GM06990 (cell line): ENCODE measurements at regions not wholly inside any gene's neighbourhood (a gene's known extent, or its start where the extent isn't known, plus 50 kb on each side); places are given as distances from the start of the nearest gene placed in this dataset.

Source experiments
- DNase-seq: peaks from one replicate; pipeline ENCODE4 v3.0.0-alpha.2; 2011; ENCODE audit not compliant: insufficient read length; ENCODE audit errors: extremely low read depth
- H3K27me3 ChIP-seq: replicated peaks from 2 replicates; pipeline ENCODE4 v1.6.0; 2011; ENCODE audit warnings: low read length; ENCODE audit not compliant: control insufficient read depth, insufficient read depth
- H3K36me3 ChIP-seq: 2 replicates; pipeline ENCODE4 v1.5.1; 2011; ENCODE audit warnings: low read length; ENCODE audit not compliant: control insufficient read depth, insufficient read depth
- H3K4me3 ChIP-seq: replicated peaks from 2 replicates; pipeline ENCODE4 v1.5.1; 2011; ENCODE audit warnings: low read depth, mild to moderate bottlenecking, control low read depth, low read length
- CTCF ChIP-seq: IDR thresholded peaks from 2 replicates; pipeline ENCODE4 v1.5.1; 2011; ENCODE audit warnings: low read length, control low read depth, mild to moderate bottlenecking, inconsistent platforms; ENCODE audit not compliant: insufficient read depth, poor library complexity, severe bottlenecking

GRCh38 chr2:221857719-221858118 is 285.6 kb upstream of the EPHA4 start:
- no peak for TF ChIP-seq CTCF
- Histone ChIP-seq H3K36me3 (no peaks in the 10 kb centered on the region), H3K27me3 (no peaks in the 10 kb centered on the region), H3K4me3 (no peak overlapping the region)
- no peak for DNase-seq

- DNase-seq = no peak
- H3K4me3 ChIP-seq = no peak overlapping the region
- TF ChIP-seq CTCF = no peak
- no peaks in the 10 kb centered on the region for H3K36me3 ChIP-seq
- no peaks in the 10 kb centered on the region for H3K27me3 ChIP-seq
Measured at GRCh38 chr2:221853297-221853696, 281.2 kb upstream of the EPHA4 start.

- TF ChIP-seq CTCF = no peak
- Histone ChIP-seq H3K27me3 (no peaks in the 10 kb centered on the region), H3K4me3 (no peak overlapping the region)
Measured at GRCh38 chr2:221851531-221852045, 279.5 kb upstream of the EPHA4 start.

GRCh38 chr2:221850076-221850475 is 278.0 kb upstream of the EPHA4 start:
- no peak for DNase-seq
- TF ChIP-seq CTCF = no peak
- no peak overlapping the region for H3K4me3 ChIP-seq

More at GRCh38 chr2:221851531-221852045, 279.5 kb upstream of the EPHA4 start:
- no peaks in the 10 kb centered on the region for H3K36me3 ChIP-seq
- no peak for DNase-seq

GRCh38 chr2:221848286-221848685 is 276.2 kb upstream of the EPHA4 start:
- Histone ChIP-seq H3K27me3 (no peaks in the 10 kb centered on the region), H3K4me3 (no peak overlapping the region), H3K36me3 (no peaks in the 10 kb centered on the region)
- DNase-seq = no peak
- no peak for TF ChIP-seq CTCF

More at GRCh38 chr2:221850076-221850475, 278.0 kb upstream of the EPHA4 start:
- Histone ChIP-seq H3K27me3 (no peaks in the 10 kb centered on the region), H3K36me3 (no peaks in the 10 kb centered on the region)

- no peaks in the 10 kb centered on the region for H3K27me3 ChIP-seq
- DNase-seq = no peak
- no peak overlapping the region for H3K4me3 ChIP-seq
- H3K36me3 ChIP-seq = no peaks in the 10 kb centered on the region
- TF ChIP-seq CTCF = no peak
Measured at GRCh38 chr2:221845021-221845365, 272.9 kb upstream of the EPHA4 start.
